ENCODE measurements at regions not wholly inside any gene's neighbourhood (a gene's known extent, or its start where the extent isn't known, plus 50 kb on each side); places are given as distances from the start of the nearest gene placed in this dataset.

- TF ChIP-seq POLR2AphosphoS5 (IDR thresholded peaks at IDR 0.05; ENCODE audit: low read depth) (no peak), REST (IDR thresholded peaks at IDR 0.05; ENCODE audit: insufficient replicate concordance, low read depth) (no peak), CTCF (IDR thresholded peaks at IDR 0.05; ENCODE audit: insufficient read depth, low read length) (no peak)
Measured at GRCh38 chr1:173341971-173342370, 134.8 kb upstream of the TNFSF4 start.

GRCh38 chr1:173342736-173343135 lies 134.4 kb upstream of the PRDX6 start:
- TF ChIP-seq POLR2AphosphoS5 (IDR thresholded peaks at IDR 0.05; ENCODE audit: low read depth) (no peak), CTCF (IDR thresholded peaks at IDR 0.05; ENCODE audit: insufficient read depth, low read length) (no peak), GABPA (IDR thresholded peaks at IDR 0.05; ENCODE audit: low read depth) (no peak), REST (IDR thresholded peaks at IDR 0.05; ENCODE audit: insufficient replicate concordance, low read depth) (no peak), SPI1 (IDR thresholded peaks at IDR 0.05; ENCODE audit: borderline replicate concordance, low read depth) (no peak)
- Histone ChIP-seq H3K4me3 (replicated peaks; ENCODE audit: insufficient read depth, low read length) (no peak overlapping the region), H3K27ac (replicated peaks) (no peak overlapping the region), H3K27me3 (ENCODE audit: insufficient read depth, poor library complexity, severe bottlenecking) (no peaks in the 10 kb centered on the region)
- DNase-seq (ENCODE audit: low read depth in 1 of 2, low spot score in 1 of 2) = no peak

More at GRCh38 chr1:173341971-173342370, 134.8 kb upstream of the TNFSF4 start:
- no peak overlapping the region for H3K4me3 ChIP-seq (replicated peaks; ENCODE audit: insufficient read depth, low read length)
- H3K27me3 ChIP-seq (ENCODE audit: insufficient read depth, poor library complexity, severe bottlenecking) = no peaks in the 10 kb centered on the region
- no peak for DNase-seq (ENCODE audit: low read depth in 1 of 2, low spot score in 1 of 2)
- no peak overlapping the region for H3K27ac ChIP-seq (replicated peaks)

- H3K27ac ChIP-seq (replicated peaks) = no peak overlapping the region
- DNase-seq (ENCODE audit: low read depth in 1 of 2, low spot score in 1 of 2) = no peak
- H3K4me3 ChIP-seq (replicated peaks; ENCODE audit: insufficient read depth, low read length) = no peak overlapping the region
- H3K27me3 ChIP-seq (ENCODE audit: insufficient read depth, poor library complexity, severe bottlenecking) = no peaks in the 10 kb centered on the region
- TF ChIP-seq REST (IDR thresholded peaks at IDR 0.05; ENCODE audit: insufficient replicate concordance, low read depth) = no peak
- no peak for TF ChIP-seq CTCF (IDR thresholded peaks at IDR 0.05; ENCODE audit: insufficient read depth, low read length)
- no peak for TF ChIP-seq SPI1 (IDR thresholded peaks at IDR 0.05; ENCODE audit: borderline replicate concordance, low read depth)
- no peak for TF ChIP-seq GABPA (IDR thresholded peaks at IDR 0.05; ENCODE audit: low read depth)
- TF ChIP-seq POLR2AphosphoS5 (IDR thresholded peaks at IDR 0.05; ENCODE audit: low read depth) = no peak
Measured at GRCh38 chr1:173344034-173344743, 132.9 kb upstream of the PRDX6 start.
